Activated naive CD4-positive, alpha-beta T cell treated with anti-CD3 and anti-CD28 coated beads, Interleukin-2, amount 10 ng/mL, durations not matched to agents 7 days and 5 days (primary cell): ENCODE measurements at regions not wholly inside any gene's neighbourhood (a gene's known extent, or its start where the extent isn't known, plus 50 kb on each side); places are given as distances from the start of the nearest gene placed in this dataset.

ENCODE experiments used
- CTCF ChIA-PET: fragments of 350-600 bp; sonication (Branson Sonifier 250); formaldehyde crosslinking; loops from one replicate; lab custom pipeline; 2021; ENCODE audit warnings: antibody characterized with exemption; lab: Charles Lee
- DNase-seq: peaks from one replicate; pipeline ENCODE4 v3.0.0-alpha.2; 2020
- H3K27ac Mint-ChIP-seq: one replicate; pipeline ENCODE4 v1.8.0; 2021; ENCODE audit warnings: mild to moderate bottlenecking, moderate library complexity, mixed read lengths
- H3K27me3 Mint-ChIP-seq: one replicate; pipeline ENCODE4 v1.8.0; 2021; ENCODE audit warnings: mild to moderate bottlenecking, mixed read lengths
- H3K36me3 Mint-ChIP-seq: one replicate; pipeline ENCODE4 v1.8.0; 2021; ENCODE audit warnings: mixed read lengths
- H3K4me1 Mint-ChIP-seq: one replicate; pipeline ENCODE4 v1.8.0; 2021; ENCODE audit warnings: mixed read lengths
- H3K4me3 Mint-ChIP-seq: one replicate; pipeline ENCODE4 v1.8.0; 2021; ENCODE audit warnings: mild to moderate bottlenecking, moderate library complexity, mixed read lengths
- H3K9me3 Mint-ChIP-seq: one replicate; pipeline ENCODE4 v1.8.0; 2021; ENCODE audit warnings: mixed read lengths

GRCh38 chr16:35746281-35746962 lies 2287.0 kb downstream of the TP53TG3F start:
- peaks cover 64% of the 10 kb centered on the region for H3K9me3 Mint-ChIP-seq
- H3K4me1 Mint-ChIP-seq = no peaks in the 10 kb centered on the region
- H3K27ac Mint-ChIP-seq = no peak overlapping the region
- H3K27me3 Mint-ChIP-seq = no peaks in the 10 kb centered on the region
- no peak for DNase-seq
- CTCF ChIA-PET = no interaction called here
- H3K36me3 Mint-ChIP-seq = no peaks in the 10 kb centered on the region
- H3K4me3 Mint-ChIP-seq = no peak overlapping the region

GRCh38 chr16:35746963-35747657 lies 2287.7 kb downstream of the TP53TG3F start:
- H3K27me3 Mint-ChIP-seq = no peaks in the 10 kb centered on the region
- no peak overlapping the region for H3K4me3 Mint-ChIP-seq
- no peaks in the 10 kb centered on the region for H3K4me1 Mint-ChIP-seq
- no peaks in the 10 kb centered on the region for H3K36me3 Mint-ChIP-seq
- peaks cover 57% of the 10 kb centered on the region for H3K9me3 Mint-ChIP-seq
- CTCF ChIA-PET = no interaction called here
- no peak overlapping the region for H3K27ac Mint-ChIP-seq
- no peak for DNase-seq

GRCh38 chr16:35747658-35748455 lies 2288.4 kb downstream of the TP53TG3F start:
- no peaks in the 10 kb centered on the region for H3K36me3 Mint-ChIP-seq
- H3K4me3 Mint-ChIP-seq = no peak overlapping the region
- no peaks in the 10 kb centered on the region for H3K4me1 Mint-ChIP-seq
- peaks cover 56% of the 10 kb centered on the region for H3K9me3 Mint-ChIP-seq
- no peak for DNase-seq
- CTCF ChIA-PET = no interaction called here
- no peaks in the 10 kb centered on the region for H3K27me3 Mint-ChIP-seq
- H3K27ac Mint-ChIP-seq = no peak overlapping the region

- Mint-ChIP-seq H3K4me3 (no peak overlapping the region), H3K4me1 (no peaks in the 10 kb centered on the region), H3K27me3 (no peaks in the 10 kb centered on the region), H3K36me3 (no peaks in the 10 kb centered on the region), H3K9me3 (peaks cover 50% of the 10 kb centered on the region), H3K27ac (no peak overlapping the region)
- DNase-seq = no peak
- CTCF ChIA-PET = no interaction called here
Observed at GRCh38 chr16:35748621-35749252, 2289.3 kb downstream of the TP53TG3F start.

- no peaks in the 10 kb centered on the region for H3K27me3 Mint-ChIP-seq
- no peak overlapping the region for H3K4me3 Mint-ChIP-seq
- CTCF ChIA-PET = no interaction called here
- peaks cover 43% of the 10 kb centered on the region for H3K9me3 Mint-ChIP-seq
- no peaks in the 10 kb centered on the region for H3K36me3 Mint-ChIP-seq
- H3K4me1 Mint-ChIP-seq = no peaks in the 10 kb centered on the region
- DNase-seq = no peak
- no peak overlapping the region for H3K27ac Mint-ChIP-seq
Observed at GRCh38 chr16:35749253-35750141, 2290.1 kb downstream of the TP53TG3F start.

- no peak for DNase-seq
- Mint-ChIP-seq H3K4me1 (no peaks in the 10 kb centered on the region), H3K27ac (no peak overlapping the region), H3K36me3 (no peaks in the 10 kb centered on the region), H3K9me3 (peaks cover 42% of the 10 kb centered on the region), H3K27me3 (no peaks in the 10 kb centered on the region), H3K4me3 (no peak overlapping the region)
- CTCF ChIA-PET = no interaction called here
Observed at GRCh38 chr16:35750157-35750689, 2290.8 kb downstream of the TP53TG3F start.

- Mint-ChIP-seq H3K4me1 (no peaks in the 10 kb centered on the region), H3K4me3 (no peak overlapping the region), H3K9me3 (peaks cover 41% of the 10 kb centered on the region), H3K27me3 (no peaks in the 10 kb centered on the region), H3K27ac (no peak overlapping the region), H3K36me3 (no peaks in the 10 kb centered on the region)
- DNase-seq = no peak
- CTCF ChIA-PET = no interaction called here
Observed at GRCh38 chr16:35750701-35751104, 2291.3 kb downstream of the TP53TG3F start.

- no peak for DNase-seq
- no peaks in the 10 kb centered on the region for H3K36me3 Mint-ChIP-seq
- peaks cover 41% of the 10 kb centered on the region for H3K9me3 Mint-ChIP-seq
- CTCF ChIA-PET = no interaction called here
- no peak overlapping the region for H3K4me3 Mint-ChIP-seq
- H3K27ac Mint-ChIP-seq = no peak overlapping the region
- no peaks in the 10 kb centered on the region for H3K27me3 Mint-ChIP-seq
- H3K4me1 Mint-ChIP-seq = no peaks in the 10 kb centered on the region
Observed at GRCh38 chr16:35751191-35751941, 2292.0 kb downstream of the TP53TG3F start.

- Mint-ChIP-seq H3K27me3 (no peaks in the 10 kb centered on the region), H3K4me1 (no peaks in the 10 kb centered on the region)
Observed at GRCh38 chr16:35752012-35752772, 2292.8 kb downstream of the TP53TG3F start.

GRCh38 chr16:35752773-35753558 lies 2293.6 kb downstream of the TP53TG3F start:
- Mint-ChIP-seq H3K4me3 (no peak overlapping the region), H3K27me3 (no peaks in the 10 kb centered on the region), H3K36me3 (no peaks in the 10 kb centered on the region), H3K4me1 (no peaks in the 10 kb centered on the region), H3K9me3 (peaks cover 37% of the 10 kb centered on the region), H3K27ac (no peak overlapping the region)
- no peak for DNase-seq
- CTCF ChIA-PET = no interaction called here

More at GRCh38 chr16:35752012-35752772, 2292.8 kb downstream of the TP53TG3F start:
- CTCF ChIA-PET = no interaction called here
- Mint-ChIP-seq H3K4me3 (no peak overlapping the region), H3K36me3 (no peaks in the 10 kb centered on the region), H3K27ac (no peak overlapping the region), H3K9me3 (peaks cover 41% of the 10 kb centered on the region)
- no peak for DNase-seq

- Mint-ChIP-seq H3K36me3 (no peaks in the 10 kb centered on the region), H3K4me3 (no peak overlapping the region), H3K9me3 (peaks cover 33% of the 10 kb centered on the region), H3K27me3 (no peaks in the 10 kb centered on the region), H3K27ac (no peak overlapping the region), H3K4me1 (no peaks in the 10 kb centered on the region)
- CTCF ChIA-PET = no interaction called here
- no peak for DNase-seq
Observed at GRCh38 chr16:35753559-35754390, 2294.4 kb downstream of the TP53TG3F start.
